IMR-90 (cell line): ENCODE measurements at regions not wholly inside any gene's neighbourhood (a gene's known extent, or its start where the extent isn't known, plus 50 kb on each side); places are given as distances from the start of the nearest gene placed in this dataset.

Experiments
- ATAC-seq: fragments of 200-7000 bp; cut with Tn5 transposase; 2 replicates; pipeline ENCODE4 v1.9.1; 2020; ENCODE audit warnings: low read depth, mild to moderate bottlenecking, moderate library complexity
- BruUV-seq: library from RNA; stranded (reverse); fragments of 400-500 nt; replicated peaks from 2 replicates; lab custom pipeline; 2021; lab: Mats Ljungman, UMichigan
- CTCF ChIA-PET: fragments of 300-600 bp; formaldehyde crosslinking; extraction: SDS; loops from one replicate; lab custom pipeline; 2021; ENCODE audit warnings: antibody characterized with exemption; lab: Yijun Ruan, JAX
- POLR2A ChIA-PET: fragments of 300-600 bp; sonication (Branson Sonifier 250); formaldehyde crosslinking; loops from one replicate; lab custom pipeline; 2022; ENCODE audit warnings: antibody characterized with exemption; ENCODE audit not compliant: unreplicated experiment; lab: Charles Lee
- DNase-seq: peaks from one replicate; pipeline ENCODE4 v3.0.0; 2013
- H2AFZ ChIP-seq: replicated peaks from 2 replicates; pipeline ENCODE3; 2013; ENCODE audit warnings: low read length, mild to moderate bottlenecking; ENCODE audit not compliant: poor library complexity
- H2AK5ac ChIP-seq: 2 replicates; pipeline ENCODE4 v1.6.1; 2013; ENCODE audit warnings: low read depth, low read length, inconsistent platforms
- H2AK9ac ChIP-seq: replicated peaks from 2 replicates; pipeline ENCODE3; 2013; ENCODE audit warnings: mild to moderate bottlenecking, low read depth, low read length, moderate library complexity; ENCODE audit not compliant: poor library complexity
- H2BK120ac ChIP-seq: 2 replicates; pipeline ENCODE4 v1.6.1; 2013; ENCODE audit warnings: low read depth, low read length, inconsistent platforms
- H2BK15ac ChIP-seq: 3 replicates; pipeline ENCODE4 v1.6.1; 2013; ENCODE audit warnings: low read depth, low read length, inconsistent platforms
- H2BK20ac ChIP-seq: 2 replicates; pipeline ENCODE4 v1.6.1; 2013; ENCODE audit warnings: low read depth, mild to moderate bottlenecking, inconsistent platforms, low read length, moderate library complexity
- H2BK5ac ChIP-seq: 2 replicates; pipeline ENCODE4 v1.6.1; 2013; ENCODE audit warnings: mild to moderate bottlenecking, low read depth, low read length, inconsistent platforms; ENCODE audit not compliant: poor library complexity, severe bottlenecking
- H3K14ac ChIP-seq: replicated peaks from 2 replicates; pipeline ENCODE4 v1.6.1; 2013; ENCODE audit warnings: low read depth, low read length, inconsistent platforms
- H3K18ac ChIP-seq: 2 replicates; pipeline ENCODE4 v1.6.1; 2013; ENCODE audit warnings: low read depth, low read length, control low read depth
- H3K23ac ChIP-seq: 2 replicates; pipeline ENCODE4 v1.6.1; 2013; ENCODE audit warnings: low read depth, low read length, inconsistent platforms
- H3K27ac ChIP-seq: 2 replicates; pipeline ENCODE4 v1.5.1; 2013; ENCODE audit warnings: mild to moderate bottlenecking, control low read depth, low read length; ENCODE audit not compliant: insufficient read depth
- H3K27me3 ChIP-seq: 2 replicates; pipeline ENCODE4 v1.6.1; 2013; ENCODE audit warnings: low read length; ENCODE audit not compliant: control insufficient read depth, insufficient read depth
- H3K36me3 ChIP-seq: 2 replicates; pipeline ENCODE4 v1.6.1; 2013; ENCODE audit warnings: low read length, mixed read lengths; ENCODE audit not compliant: control insufficient read depth, insufficient read depth
- H3K4ac ChIP-seq: 2 replicates; pipeline ENCODE4 v1.6.1; 2013; ENCODE audit warnings: low read depth, low read length, inconsistent platforms
- H3K4me1 ChIP-seq: 2 replicates; pipeline ENCODE4 v1.6.1; 2013; ENCODE audit warnings: low read length, mixed read lengths; ENCODE audit not compliant: control insufficient read depth, insufficient read depth
- H3K4me2 ChIP-seq: 2 replicates; pipeline ENCODE4 v1.6.1; 2013; ENCODE audit warnings: low read depth, mild to moderate bottlenecking, control low read depth, low read length, moderate library complexity
- H3K4me3 ChIP-seq: 2 replicates; pipeline ENCODE4 v1.5.1; 2013; ENCODE audit warnings: low read depth, mild to moderate bottlenecking, control low read depth, low read length, moderate library complexity; ENCODE audit not compliant: insufficient read depth
- H3K56ac ChIP-seq: 2 replicates; pipeline ENCODE4 v1.6.1; 2013; ENCODE audit warnings: low read length, inconsistent platforms; ENCODE audit not compliant: insufficient read depth; ENCODE audit errors: extremely low read depth
- H3K79me1 ChIP-seq, 2 experiments: 2 replicates each; pipeline ENCODE4 v1.6.1; 2013; ENCODE audit warnings: low read length in 2 of 2, inconsistent platforms in 1 of 2, low read depth in 1 of 2
- H3K9ac ChIP-seq: 2 replicates; pipeline ENCODE4 v1.6.1; 2013; ENCODE audit warnings: low read depth, low read length, control low read depth
- H3K9me1 ChIP-seq: 2 replicates; pipeline ENCODE4 v1.6.1; 2013; ENCODE audit warnings: low read length, inconsistent platforms; ENCODE audit not compliant: insufficient read depth
- H3K9me3 ChIP-seq: 2 replicates; pipeline ENCODE4 v1.6.1; 2013; ENCODE audit warnings: low read length; ENCODE audit not compliant: control insufficient read depth, insufficient read depth
- H4K20me1 ChIP-seq: 2 replicates; pipeline ENCODE4 v1.6.1; 2013; ENCODE audit warnings: low read length, inconsistent platforms; ENCODE audit not compliant: insufficient read depth
- H4K5ac ChIP-seq: 2 replicates; pipeline ENCODE4 v1.6.1; 2013; ENCODE audit warnings: mild to moderate bottlenecking, low read depth, low read length, control low read depth
- H4K8ac ChIP-seq, 2 experiments: 2 replicates each; pipeline ENCODE4 v1.6.1; 2013; ENCODE audit warnings: low read depth in 2 of 2, low read length in 2 of 2, control low read depth in 1 of 2, inconsistent platforms in 1 of 2
- H4K91ac ChIP-seq: 2 replicates; pipeline ENCODE4 v1.6.1; 2013; ENCODE audit warnings: low read depth, low read length, inconsistent platforms; ENCODE audit not compliant: insufficient read depth
- BHLHE40 ChIP-seq: fragments of 150-350 bp; IDR thresholded peaks from 2 replicates; pipeline ENCODE4 v1.6.1; 2016; ENCODE audit warnings: mild to moderate bottlenecking, low read depth, low read length
- ELK1 ChIP-seq: fragments of 150-350 bp; IDR thresholded peaks from 2 replicates; pipeline ENCODE4 v1.6.1; 2016; ENCODE audit warnings: low read depth, mild to moderate bottlenecking, low read length, moderate library complexity, borderline replicate concordance
- MAZ ChIP-seq: IDR thresholded peaks from 2 replicates; pipeline ENCODE4 v1.6.1; 2012; ENCODE audit warnings: low read depth, mild to moderate bottlenecking, low read length, improper control_type of control experiment, moderate library complexity, borderline replicate concordance
- MXI1 ChIP-seq: IDR thresholded peaks from 2 replicates; pipeline ENCODE4 v1.6.1; 2012; ENCODE audit warnings: low read depth, mild to moderate bottlenecking, low read length, moderate library complexity, borderline replicate concordance
- RAD21 ChIP-seq: IDR thresholded peaks from 2 replicates; pipeline ENCODE4 v1.6.1; 2012; ENCODE audit warnings: low read length, improper control_type of control experiment
- RFX5 ChIP-seq: IDR thresholded peaks from 2 replicates; pipeline ENCODE4 v1.8.0; 2012; ENCODE audit warnings: low read depth, mild to moderate bottlenecking, low read length, moderate library complexity
- SMC3 ChIP-seq: fragments of 150-350 bp; IDR thresholded peaks from 2 replicates; pipeline ENCODE4 v1.6.1; 2016; ENCODE audit warnings: low read depth, mild to moderate bottlenecking, antibody characterized with exemption, low read length, moderate library complexity
- USF2 ChIP-seq: fragments of 150-350 bp; IDR thresholded peaks from 2 replicates; pipeline ENCODE4 v1.6.1; 2017; ENCODE audit warnings: mild to moderate bottlenecking, antibody characterized with exemption, low read length, low read depth
- WGBS, 2 experiments: methylation state at CpG; one replicate each; pipeline versions ENCODE4 v1.1.5 to v1.1.7; 2013; ENCODE audit warnings: missing lambda C conversion rate in 2 of 2; ENCODE audit not compliant: insufficient read length in 1 of 2; ENCODE audit errors: extremely low coverage in 2 of 2; 5-methylcytosine and 5-hydroxymethylcytosine counted together
- dilution Hi-C: fragments of 300-500 bp; cut with HindIII; formaldehyde crosslinking; loops from one replicate; pipeline ENCODE4 v1.14.3; 2018; ENCODE audit warnings: low sequenced_read_pairs; ENCODE audit not compliant: unreplicated experiment
- in situ Hi-C: fragments of 300-500 bp; cut with MboI; formaldehyde crosslinking; loops from 3 replicates; pipeline ENCODE4 v1.14.3; 2019; ENCODE audit warnings: low sequenced_read_pairs, inconsistent platforms, mixed read lengths
- intact Hi-C: fragments of 100-400 bp; cut with micrococcal nuclease; formaldehyde crosslinking; loops from 2 replicates; pipeline ENCODE4 v1.10.0; 2022

GRCh38 chr9:118637681-118638080 lies 731.6 kb downstream of the BRINP1 start:
- H4K5ac ChIP-seq = no peak overlapping the region
- no peak overlapping the region for H3K18ac ChIP-seq
- H3K27ac ChIP-seq = no peak overlapping the region
- no peak overlapping the region for H2AFZ ChIP-seq
- H4K8ac ChIP-seq = no peak overlapping the region
- H3K14ac ChIP-seq = no peak overlapping the region
- no peaks in the 10 kb centered on the region for H3K36me3 ChIP-seq
- ChIA-PET POLR2A (no interaction called here), CTCF (no interaction called here)
- no peak overlapping the region for H2BK5ac ChIP-seq
- no TSS peak for BruUV-seq
- ATAC-seq = no peak
- no peak overlapping the region for H3K4me2 ChIP-seq
- H4K20me1 ChIP-seq = no peaks in the 10 kb centered on the region
- no peaks in the 10 kb centered on the region for H3K27me3 ChIP-seq
- DNase-seq = no peak
- H2BK120ac ChIP-seq = no peak overlapping the region
- intact Hi-C loops = no loop called here
- H2BK15ac ChIP-seq = no peak overlapping the region
- H3K4me1 ChIP-seq = no peaks in the 10 kb centered on the region
- peaks cover 15% of the 10 kb centered on the region; the same call in 1 of the 2 replicates for H3K9me3 ChIP-seq
- H4K91ac ChIP-seq = no peak overlapping the region
- no peak overlapping the region for H3K9ac ChIP-seq
- no peak overlapping the region for H3K23ac ChIP-seq
- H2AK5ac ChIP-seq = no peak overlapping the region
- H3K4ac ChIP-seq = no peak overlapping the region
- WGBS, 2 experiments = no CpG with 5 or more reads among the region's 2 CpGs
- H2AK9ac ChIP-seq = no peak overlapping the region
- dilution Hi-C loops = no loop called here
- in situ Hi-C loops = no loop called here
- no peaks in the 10 kb centered on the region for H3K79me1 ChIP-seq
- no peaks in the 10 kb centered on the region for H3K9me1 ChIP-seq
- no peak overlapping the region for H3K4me3 ChIP-seq
- TF ChIP-seq ELK1 (no peak), MAZ (no peak), RAD21 (no peak), BHLHE40 (no peak), RFX5 (no peak), SMC3 (no peak), MXI1 (no peak), USF2 (no peak)
- no peak overlapping the region for H2BK20ac ChIP-seq
- no peak overlapping the region for H3K56ac ChIP-seq
